ENCODE measurements at regions not wholly inside any gene's neighbourhood (a gene's known extent, or its start where the extent isn't known, plus 50 kb on each side); places are given as distances from the start of the nearest gene placed in this dataset.
"Not testable (repeated sequence)": the region's sequence is repeated elsewhere in the genome, so short reads cannot be mapped to it uniquely, and the experiment has no call there.

DNA sequence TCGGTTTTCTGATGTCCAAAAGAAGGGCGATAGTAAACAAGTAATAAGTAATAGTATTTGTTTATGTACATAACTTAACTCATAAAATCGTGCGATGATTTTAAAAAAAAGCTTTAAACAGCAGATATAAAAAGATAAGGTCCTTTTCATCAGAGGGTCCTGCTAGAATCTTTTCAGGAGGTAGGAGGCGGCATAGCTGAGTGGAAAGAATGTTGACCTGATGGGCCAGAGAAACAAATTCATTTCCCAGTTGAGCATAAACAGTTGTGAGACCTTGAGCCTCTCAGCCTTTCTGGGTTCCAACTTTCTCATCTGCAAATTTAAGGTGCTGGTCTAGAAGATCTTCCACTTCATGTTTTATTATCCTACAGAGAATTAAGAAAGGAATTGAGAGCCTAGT is 173.5 kb downstream of the LACC1 start:
- Histone ChIP-seq H3K36me3 (ENCODE audit: control insufficient read depth in 2 of 2, insufficient read depth in 2 of 2, low read length in 1 of 2) (no peaks in the 10 kb centered on the region), H2AFZ (ENCODE audit: control insufficient read depth, low read depth, low read length) (no peak overlapping the region), H3K4me3 (no peak overlapping the region), H3K9ac (ENCODE audit: control insufficient read depth, insufficient read depth, low read length) (no peak overlapping the region), H3K27me3 (replicated peaks in 1 of 2; ENCODE audit: control insufficient read depth in 2 of 2, insufficient read depth in 2 of 2, low read length in 1 of 2) (no peaks in the 10 kb centered on the region; a peak in 1 of 4 replicates), H3K27ac (ENCODE audit: control insufficient read depth, insufficient read depth) (no peak overlapping the region), H3K4me1 (ENCODE audit: control insufficient read depth, insufficient read depth, low read length) (no peaks in the 10 kb centered on the region), H3K9me3 (replicated peaks; ENCODE audit: control insufficient read depth, insufficient read depth, low read length) (no peaks in the 10 kb centered on the region), H4K20me1 (ENCODE audit: control insufficient read depth, insufficient read depth) (no peaks in the 10 kb centered on the region), H3K79me2 (ENCODE audit: control insufficient read depth, insufficient read depth, low read length) (no peaks in the 10 kb centered on the region), H3K4me2 (ENCODE audit: control insufficient read depth, insufficient read depth) (no peak overlapping the region)
- ATAC-seq (no peak), DNase-seq (ENCODE audit: low read depth, low spot score) (no peak), FAIRE-seq (no peak)
- no peak for TF ChIP-seq SUZ12 (IDR thresholded peaks at IDR 0.05; ENCODE audit: unreplicated experiment)
- POLR2A ChIA-PET, result no interaction called here
- CTCF ChIA-PET, result no interaction called here
- in situ Hi-C loops (cut with MboI), result loop anchor here (5.0 kb wide), 1 partner anchor 384 kb away; no protein-coding TSS in a partner anchor
- 40% methylated on average over 5 of the region's 5 CpGs for WGBS (ENCODE audit: insufficient coverage, insufficient replicate concordance, low lambda C conversion rate, missing lambda C conversion rate)
- BruUV-seq (replicated peaks), result no TSS peak
- SMC1A ChIA-PET (ENCODE audit: uncharacterized antibody, unreplicated experiment), result no interaction called here
- intact Hi-C loops (cut with micrococcal nuclease; ENCODE audit: unreplicated experiment), result no loop called here
- RAD21 ChIA-PET (ENCODE audit: unreplicated experiment), result no interaction called here

GRCh38 chr13:44054525-44054924 is 174.8 kb downstream of the LACC1 start:
- ChIA-PET RAD21 (ENCODE audit: unreplicated experiment) (no interaction called here), POLR2A (no interaction called here), CTCF (no interaction called here), SMC1A (ENCODE audit: uncharacterized antibody, unreplicated experiment) (no interaction called here)
- in situ Hi-C loops (cut with MboI), result loop anchor here (5.0 kb wide), 1 partner anchor 383 kb away; no protein-coding TSS in a partner anchor
- Histone ChIP-seq H3K4me2 (ENCODE audit: control insufficient read depth, insufficient read depth) (no peak overlapping the region), H3K79me2 (ENCODE audit: control insufficient read depth, insufficient read depth, low read length) (no peaks in the 10 kb centered on the region), H3K36me3 (ENCODE audit: control insufficient read depth in 2 of 2, insufficient read depth in 2 of 2, low read length in 1 of 2) (no peaks in the 10 kb centered on the region), H3K4me1 (ENCODE audit: control insufficient read depth, insufficient read depth, low read length) (no peaks in the 10 kb centered on the region), H2AFZ (ENCODE audit: control insufficient read depth, low read depth, low read length) (no peak overlapping the region), H3K27me3 (replicated peaks in 1 of 2; ENCODE audit: control insufficient read depth in 2 of 2, insufficient read depth in 2 of 2, low read length in 1 of 2) (no peaks in the 10 kb centered on the region; a peak in 1 of 4 replicates), H3K4me3 (no peak overlapping the region), H3K27ac (ENCODE audit: control insufficient read depth, insufficient read depth) (no peak overlapping the region), H4K20me1 (ENCODE audit: control insufficient read depth, insufficient read depth) (no peaks in the 10 kb centered on the region), H3K9me3 (replicated peaks; ENCODE audit: control insufficient read depth, insufficient read depth, low read length) (no peaks in the 10 kb centered on the region), H3K9ac (ENCODE audit: control insufficient read depth, insufficient read depth, low read length) (no peak overlapping the region)
- ATAC-seq, result no peak
- WGBS (ENCODE audit: insufficient coverage, insufficient replicate concordance, low lambda C conversion rate, missing lambda C conversion rate), result 60% methylated on average over 1 of the region's 1 CpG
- TF ChIP-seq GATAD2B (conservative IDR thresholded peaks at IDR 0.05; ENCODE audit: low read depth) (no peak), NRF1 (conservative IDR thresholded peaks at IDR 0.05; ENCODE audit: low read depth, low read length) (no peak), NFIC (IDR thresholded peaks at IDR 0.05; ENCODE audit: low read depth, low read length) (no peak)
- intact Hi-C loops (cut with micrococcal nuclease; ENCODE audit: unreplicated experiment), result no loop called here
- no TSS peak for BruUV-seq (replicated peaks)
- DNase-seq (ENCODE audit: low read depth, low spot score), result no peak
- no peak for FAIRE-seq

GRCh38 chr13:44055681-44056080 is 176.0 kb downstream of the LACC1 start:
- H3K4me1 ChIP-seq (ENCODE audit: control insufficient read depth, insufficient read depth, low read length); ATAC-seq; FAIRE-seq; DNase-seq (ENCODE audit: low read depth, low spot score); H3K4me2 ChIP-seq (ENCODE audit: control insufficient read depth, insufficient read depth); H3K4me3 ChIP-seq; CTCF ChIA-PET; H3K36me3 ChIP-seq (ENCODE audit: control insufficient read depth in 2 of 2, insufficient read depth in 2 of 2, low read length in 1 of 2); intact Hi-C loops (cut with micrococcal nuclease; ENCODE audit: unreplicated experiment); BruUV-seq (replicated peaks); in situ Hi-C loops (cut with MboI); H4K20me1 ChIP-seq (ENCODE audit: control insufficient read depth, insufficient read depth); H3K27me3 ChIP-seq (replicated peaks in 1 of 2; ENCODE audit: control insufficient read depth in 2 of 2, insufficient read depth in 2 of 2, low read length in 1 of 2); POLR2A ChIA-PET; H3K9me3 ChIP-seq (replicated peaks; ENCODE audit: control insufficient read depth, insufficient read depth, low read length); H3K27ac ChIP-seq (ENCODE audit: control insufficient read depth, insufficient read depth); RAD21 ChIA-PET (ENCODE audit: unreplicated experiment); H3K9ac ChIP-seq (ENCODE audit: control insufficient read depth, insufficient read depth, low read length); H3K79me2 ChIP-seq (ENCODE audit: control insufficient read depth, insufficient read depth, low read length); H2AFZ ChIP-seq (ENCODE audit: control insufficient read depth, low read depth, low read length): not testable (repeated sequence)
- WGBS (ENCODE audit: insufficient coverage, insufficient replicate concordance, low lambda C conversion rate, missing lambda C conversion rate), result 26% methylated on average over 6 of the region's 6 CpGs
- SMC1A ChIA-PET (ENCODE audit: uncharacterized antibody, unreplicated experiment), result interaction anchor here (0.8 kb wide), 1 partner anchor 44 kb away, joined by 3 read pairs; no protein-coding TSS in a partner anchor

All from GM12878 (cell line).